RKO (cell line): ENCODE measurements at regions not wholly inside any gene's neighbourhood (a gene's known extent, or its start where the extent isn't known, plus 50 kb on each side); places are given as distances from the start of the nearest gene placed in this dataset.
"Not testable (repeated sequence)": the region's sequence is repeated elsewhere in the genome, so short reads cannot be mapped to it uniquely, and the experiment has no call there.

Experiments
- DNase-seq: peaks from one replicate; pipeline ENCODE4 v3.0.0-alpha.2; 2016; ENCODE audit warnings: low spot score

DNA sequence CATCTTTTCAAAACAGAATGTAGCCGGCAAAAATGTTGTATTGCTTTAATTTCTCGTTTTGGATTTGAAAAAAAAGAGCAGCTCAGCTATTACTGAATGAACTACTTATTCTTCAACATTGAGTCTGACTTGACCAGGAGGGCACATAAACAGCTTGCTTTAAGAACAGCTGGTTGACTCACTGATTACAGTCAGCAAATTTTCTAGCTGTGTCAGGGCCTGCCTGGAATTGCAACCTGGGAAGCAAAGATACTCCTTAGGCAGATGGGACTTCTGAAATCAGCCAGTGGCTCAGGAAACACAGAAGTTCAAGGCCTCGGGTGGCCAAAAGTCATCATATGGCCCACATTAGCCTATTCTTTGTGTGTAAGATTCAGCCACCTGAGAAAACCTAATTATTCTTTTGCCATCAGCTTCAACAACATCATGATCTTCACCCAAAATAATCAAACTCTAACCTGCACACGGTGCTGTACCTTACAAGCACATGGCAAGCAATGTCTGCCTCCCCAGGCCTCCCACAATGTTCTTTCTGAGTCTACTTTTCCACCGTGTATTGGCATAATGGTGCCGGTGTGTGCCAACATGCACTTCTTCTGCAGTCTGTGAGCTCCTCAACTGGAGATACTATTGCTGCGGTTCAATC, 307.2 kb downstream of the HHIPL2 start:
- peak; percentile 22 for DNase-seq

DNA sequence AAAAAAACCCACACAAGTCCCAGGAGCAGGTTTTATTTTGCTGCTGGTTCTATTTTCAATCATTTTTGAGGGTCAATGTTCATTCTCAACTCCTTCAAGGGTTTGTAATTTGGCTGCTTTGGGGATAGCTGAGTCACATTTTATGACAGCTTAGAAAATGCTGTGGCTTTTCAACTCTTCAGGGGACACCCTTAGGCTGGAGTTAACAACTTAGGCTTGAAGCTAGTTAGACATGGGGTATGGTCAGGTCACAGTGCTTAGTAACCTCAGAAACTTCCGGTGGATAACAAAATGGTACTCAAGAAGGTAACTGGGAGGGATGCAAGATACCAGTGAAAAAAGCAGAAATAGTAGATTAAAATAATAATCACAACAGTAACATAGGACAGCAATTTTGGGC, 308.8 kb downstream of the HHIPL2 start:
- no peak for DNase-seq

DNA sequence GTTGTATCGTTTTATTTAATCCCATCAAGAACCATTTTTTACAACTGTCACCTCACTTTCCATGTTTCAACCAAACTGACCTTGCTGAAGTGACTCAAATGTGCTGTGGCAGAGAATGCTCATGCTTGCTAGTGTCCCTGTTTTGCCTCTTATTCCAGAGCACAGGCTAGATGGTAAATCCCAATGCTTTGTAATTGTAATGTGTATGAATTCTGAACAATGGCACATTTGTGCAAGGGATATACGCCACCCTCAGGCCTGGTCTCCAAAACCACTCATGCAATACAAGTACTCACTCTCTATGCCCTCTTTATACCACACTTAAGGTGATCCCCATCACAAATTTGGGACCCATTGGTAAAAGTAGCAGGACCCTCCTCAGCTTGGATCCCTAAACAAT, 313.6 kb downstream of the HHIPL2 start:
- no peak for DNase-seq

DNA sequence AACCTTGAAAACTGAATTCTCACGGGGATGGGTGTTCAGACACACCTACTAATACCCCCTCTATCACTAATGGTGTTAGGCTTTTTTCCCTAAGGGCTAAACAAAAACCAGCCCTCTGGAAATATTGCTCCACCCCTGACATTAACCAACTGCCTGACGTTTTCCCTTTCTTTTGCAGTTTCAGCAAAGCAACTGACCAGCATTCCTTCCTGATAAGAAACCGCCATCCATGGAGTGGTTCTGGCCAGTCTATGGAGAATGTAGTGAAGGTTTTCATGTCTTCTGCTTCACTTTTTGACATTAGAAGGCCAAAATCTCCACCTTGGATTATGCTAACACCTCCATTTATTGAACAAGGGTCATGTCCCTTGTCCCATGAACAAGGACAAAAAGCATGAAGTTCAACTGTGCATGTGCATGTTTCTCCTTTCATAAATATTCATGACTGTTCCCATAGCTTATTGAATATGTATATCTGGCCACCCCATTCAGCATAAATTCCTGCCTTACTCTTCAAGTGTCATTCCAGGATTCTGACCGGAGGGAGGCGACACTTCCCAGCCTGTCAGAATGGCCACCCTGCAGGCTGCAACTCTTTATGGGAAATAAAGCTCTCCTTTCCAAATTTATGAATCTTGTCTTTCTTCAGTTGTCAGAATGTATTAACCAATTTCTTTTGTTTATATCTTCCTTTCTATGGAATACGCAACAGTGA, 314.3 kb downstream of the HHIPL2 start:
- DNase-seq = no peak

DNA sequence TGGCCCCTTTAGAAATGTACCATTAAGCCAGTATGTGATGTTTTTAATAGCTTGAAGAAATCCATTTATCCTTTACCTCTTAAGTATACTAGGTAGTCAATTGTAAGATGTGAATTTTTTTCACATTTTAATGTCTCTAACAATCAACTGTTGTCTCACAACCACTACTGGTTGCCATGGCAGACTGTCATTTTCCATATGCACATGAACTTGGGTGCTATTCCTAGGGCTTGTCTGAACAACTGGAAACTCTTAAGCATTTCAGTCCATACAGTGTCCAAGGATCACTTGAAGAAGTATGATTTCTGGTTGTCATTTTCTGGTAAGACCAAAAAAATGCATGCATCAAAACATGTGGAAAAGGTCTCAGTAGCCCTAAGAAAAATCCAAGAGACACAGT, 315.1 kb downstream of the HHIPL2 start:
- DNase-seq = no peak

DNA sequence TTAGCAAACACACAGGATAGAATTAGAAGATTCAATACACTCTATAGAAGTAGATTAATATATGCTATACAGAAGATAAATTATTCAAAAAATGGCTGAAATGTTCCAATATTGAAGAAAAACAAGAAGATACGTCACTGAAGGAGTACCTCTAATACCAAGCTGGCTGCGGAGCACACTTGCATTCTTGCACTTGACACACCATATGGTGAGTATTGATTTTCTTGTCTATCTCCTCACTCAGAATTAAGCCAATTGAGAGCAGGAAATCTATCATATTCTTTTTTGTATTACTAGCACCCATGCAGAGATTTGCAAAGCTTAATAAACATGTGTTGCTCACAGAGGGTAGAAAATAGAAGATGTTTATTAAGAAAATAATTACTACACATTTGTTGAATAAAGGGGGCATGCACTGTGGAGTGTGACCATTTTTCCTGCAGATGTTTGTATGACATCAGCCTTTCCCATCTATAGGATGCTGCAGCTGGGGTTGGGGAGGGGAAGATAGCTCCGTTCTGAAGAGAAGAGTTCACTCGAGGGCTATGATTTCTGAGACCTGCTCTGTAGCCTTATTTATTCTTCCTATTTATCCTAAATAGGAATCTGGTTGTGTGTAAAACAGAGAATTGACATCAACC, 318.1 kb downstream of the HHIPL2 start:
- DNase-seq = no peak

DNA sequence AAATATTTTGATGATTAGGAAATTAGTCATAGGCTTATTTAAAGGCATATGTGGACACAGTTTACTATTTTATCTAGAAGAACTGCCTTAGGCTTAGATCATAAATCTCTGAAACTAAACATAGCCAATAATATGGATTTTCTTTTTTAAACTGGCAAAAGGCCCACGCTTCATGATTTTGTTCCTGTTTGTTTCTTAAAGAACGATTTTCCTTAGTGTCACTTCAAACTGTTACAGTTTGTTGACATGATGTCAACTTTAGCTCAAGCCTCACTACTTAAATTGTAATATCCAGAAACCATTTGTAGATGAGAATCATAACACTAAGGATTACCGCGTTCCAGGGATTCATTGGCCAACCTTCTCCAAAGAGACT, 322.6 kb downstream of the HHIPL2 start:
- DNase-seq = no peak

DNA sequence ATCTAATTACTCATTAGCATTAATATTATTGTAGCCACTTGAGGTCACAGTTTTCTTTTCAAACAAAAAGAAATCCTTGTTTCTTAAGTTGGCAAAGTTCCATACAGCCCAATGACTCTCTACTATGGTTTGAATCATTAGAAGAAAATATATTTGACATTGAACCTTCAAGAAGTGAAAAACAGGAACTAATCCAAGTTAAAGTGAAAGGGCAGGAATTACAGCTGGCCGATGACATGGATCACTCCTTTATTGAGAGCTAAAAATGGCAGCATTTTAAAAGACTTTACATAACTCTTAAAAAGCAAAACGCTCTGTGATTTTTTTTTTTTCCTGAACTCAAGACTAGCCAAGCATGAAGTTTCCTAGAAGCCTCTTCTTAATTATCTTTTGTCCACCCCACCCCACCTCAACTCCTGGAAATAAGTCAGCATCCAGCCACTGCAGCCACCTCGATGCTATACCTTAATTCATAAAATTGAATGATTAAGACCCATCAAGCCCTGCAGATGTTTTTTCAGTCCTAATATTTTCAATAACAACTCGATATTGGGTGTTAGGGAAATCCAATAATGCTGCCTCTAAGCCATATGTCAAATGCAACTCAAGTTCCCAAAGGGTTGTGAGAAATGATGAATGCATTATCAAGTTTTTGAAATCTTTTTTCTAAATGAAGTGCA, 323.1 kb downstream of the HHIPL2 start:
- DNase-seq = no peak

DNA sequence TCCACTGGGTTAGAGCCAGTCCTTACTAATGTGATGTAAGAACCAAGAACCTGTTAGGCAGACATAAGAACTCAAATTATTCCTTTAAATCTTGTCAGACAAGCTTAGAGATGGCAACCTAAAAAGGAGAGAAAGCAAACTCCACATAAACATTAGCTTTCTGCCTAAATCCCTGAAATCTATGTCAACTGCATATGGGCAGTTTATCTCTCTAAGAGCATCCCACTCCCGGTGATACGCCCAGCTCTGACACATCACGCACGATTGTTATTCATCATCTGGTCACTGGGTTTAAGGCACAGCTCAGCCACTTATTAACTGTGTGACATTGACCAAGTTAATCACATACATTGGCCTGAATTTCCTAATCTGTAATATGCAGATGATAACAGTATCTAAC, 323.7 kb downstream of the HHIPL2 start:
- DNase-seq = no peak

DNA sequence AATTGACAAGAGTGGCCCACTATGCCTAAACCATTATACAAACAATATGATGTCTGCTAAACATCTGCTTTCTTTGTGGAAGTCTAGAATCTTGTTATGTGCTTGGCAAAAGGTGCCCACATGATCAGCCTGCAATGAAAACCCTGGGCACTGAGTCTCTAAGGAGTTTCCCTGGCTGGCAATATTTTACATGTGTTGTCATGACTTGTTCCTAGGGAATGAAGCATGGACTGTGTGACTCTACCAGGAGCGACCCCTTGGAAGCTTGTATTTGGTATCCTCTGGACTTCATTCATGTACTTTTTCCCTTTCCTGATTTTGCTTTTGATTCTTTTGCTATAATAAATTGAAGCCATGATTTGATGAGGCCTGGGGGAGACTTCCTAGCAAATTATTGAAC, 324.9 kb downstream of the HHIPL2 start:
- no peak for DNase-seq

DNA sequence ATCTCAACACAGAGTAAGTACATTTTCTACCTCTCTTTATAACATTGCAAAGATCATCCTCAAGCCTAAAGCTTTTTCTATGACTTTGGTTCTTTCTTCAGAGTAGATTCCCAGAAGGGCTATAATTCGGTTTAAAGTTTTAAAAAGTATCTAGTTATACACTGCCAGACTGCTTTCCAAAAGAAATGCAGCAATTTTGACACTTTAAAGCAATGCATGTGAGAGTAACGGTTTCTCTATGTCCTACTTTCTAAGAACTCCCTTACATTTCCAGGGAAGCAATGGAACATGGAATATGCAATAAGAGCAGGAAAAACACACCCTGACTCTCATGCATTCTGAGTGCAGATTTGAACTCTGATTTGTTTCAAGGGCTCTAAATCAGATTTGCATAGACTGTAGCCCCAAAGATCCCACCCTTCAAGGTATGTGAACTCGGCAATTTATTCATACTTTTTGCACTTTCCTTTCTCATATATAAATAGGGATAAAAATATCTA, 331.6 kb downstream of the HHIPL2 start:
- no peak for DNase-seq

DNA sequence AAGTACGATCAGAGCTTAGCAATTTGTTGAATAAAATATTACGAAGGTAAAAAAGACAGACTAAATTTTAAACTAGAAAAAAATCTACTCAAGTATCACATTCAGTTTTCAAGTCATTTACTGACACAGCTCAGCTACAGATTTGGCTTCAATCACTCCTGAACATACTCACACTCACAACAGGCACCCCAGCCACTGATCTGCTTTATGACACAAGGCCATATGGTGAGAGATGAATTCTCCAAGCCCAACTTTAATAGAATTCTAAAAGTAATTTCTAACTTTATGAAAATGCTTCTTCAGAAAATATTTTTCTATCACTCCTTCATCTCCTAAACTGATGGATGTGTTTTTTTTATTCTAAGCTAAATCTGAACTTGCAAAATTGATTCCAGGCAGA, 337.1 kb downstream of the HHIPL2 start:
- DNase-seq = no peak

DNA sequence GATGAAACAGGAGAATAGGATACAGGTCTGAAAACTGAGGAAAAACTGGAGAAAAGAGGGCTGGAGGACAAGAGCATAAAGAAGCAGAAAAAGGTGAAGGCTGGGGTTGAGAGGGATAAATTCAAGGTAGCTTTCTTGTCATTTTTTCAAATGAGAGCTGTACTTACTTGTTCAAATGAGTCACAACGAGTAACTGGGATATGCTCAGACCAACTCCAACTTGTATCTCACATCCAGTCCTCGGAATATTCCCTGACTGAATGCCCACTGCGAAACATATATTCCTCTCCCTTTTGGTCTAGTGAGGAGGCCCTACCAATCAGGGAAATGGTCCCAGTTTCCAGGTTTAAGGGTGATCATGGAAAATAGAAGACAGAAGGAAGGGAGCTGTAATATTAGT, 343.4 kb downstream of the HHIPL2 start:
- no peak for DNase-seq

DNA sequence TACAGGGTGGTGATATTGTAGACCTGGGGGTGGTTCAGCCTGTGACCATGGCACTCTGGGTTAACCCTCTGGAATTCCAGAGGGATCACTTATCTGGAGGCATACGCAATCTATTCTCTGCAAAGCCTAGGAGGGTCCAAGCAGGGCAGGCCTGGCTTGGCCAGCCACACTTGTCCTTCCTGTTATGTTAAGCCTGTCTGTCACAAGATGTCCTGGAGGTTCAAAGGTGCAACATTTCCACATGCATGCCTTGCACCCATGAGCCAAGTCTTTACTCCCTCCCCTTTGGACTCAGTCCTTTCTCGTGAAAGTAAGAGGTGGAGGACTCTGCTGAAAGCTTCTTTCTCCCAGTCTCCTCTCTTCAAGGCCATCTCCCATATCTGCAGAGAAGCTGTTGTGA, 345.1 kb downstream of the HHIPL2 start:
- no peak for DNase-seq

DNA sequence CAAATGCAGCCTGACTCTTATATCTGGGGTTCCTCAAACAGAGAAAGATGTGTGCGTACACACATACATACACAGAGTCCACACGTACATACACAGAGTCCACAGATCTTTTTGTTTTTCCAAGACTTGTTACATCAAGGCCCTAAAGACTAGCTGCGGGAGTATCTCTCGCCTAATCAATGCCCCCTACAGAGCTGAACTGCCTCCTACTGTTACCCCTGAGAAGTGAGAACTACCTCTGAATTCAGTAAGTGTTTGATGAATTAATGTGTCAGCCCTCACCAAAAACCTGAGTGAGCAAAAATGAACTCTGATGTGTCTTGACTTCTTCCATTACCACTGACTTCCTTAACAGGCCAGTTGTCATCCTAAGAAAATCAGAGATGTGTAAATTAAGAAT, 351.2 kb downstream of the HHIPL2 start:
- no peak for DNase-seq

DNA sequence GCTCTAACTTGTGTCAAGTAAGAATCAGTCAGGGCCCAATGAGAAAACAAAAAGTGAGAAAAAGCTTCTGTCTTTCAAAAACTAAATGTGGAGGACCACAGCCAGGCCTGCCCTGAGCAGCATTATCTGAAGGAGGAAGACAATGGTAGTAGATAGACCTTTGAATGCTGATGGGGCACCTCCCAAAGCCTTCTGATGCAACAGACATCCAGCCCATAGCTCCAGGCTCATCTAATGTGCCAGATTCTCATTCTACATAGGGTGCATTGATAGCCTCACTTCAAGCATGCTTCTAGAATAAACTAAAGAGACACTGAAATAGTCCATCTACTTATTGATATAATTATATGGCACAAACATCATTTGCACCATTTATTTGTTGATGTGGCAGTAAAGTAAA, 351.6 kb downstream of the HHIPL2 start:
- DNase-seq = no peak

DNA sequence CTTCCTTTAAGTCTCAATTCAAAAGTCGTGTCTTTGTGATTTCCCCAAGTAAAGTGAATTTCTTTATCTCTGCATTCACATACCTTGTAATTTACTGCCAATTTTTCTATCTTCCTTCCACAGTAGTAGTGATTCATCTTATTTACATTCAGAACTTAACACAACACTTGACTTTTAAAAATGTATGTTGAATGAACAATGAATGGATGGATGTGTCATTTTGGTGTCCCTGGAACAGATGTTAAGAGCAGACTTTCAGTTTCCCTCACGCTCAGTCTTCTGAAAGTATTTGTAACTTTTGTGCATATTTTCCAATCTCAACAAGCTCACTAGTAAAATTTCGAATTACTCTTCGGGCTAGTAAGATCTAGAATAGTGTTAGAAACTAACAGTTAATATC, 352.0 kb downstream of the HHIPL2 start:
- DNase-seq = no peak

DNA sequence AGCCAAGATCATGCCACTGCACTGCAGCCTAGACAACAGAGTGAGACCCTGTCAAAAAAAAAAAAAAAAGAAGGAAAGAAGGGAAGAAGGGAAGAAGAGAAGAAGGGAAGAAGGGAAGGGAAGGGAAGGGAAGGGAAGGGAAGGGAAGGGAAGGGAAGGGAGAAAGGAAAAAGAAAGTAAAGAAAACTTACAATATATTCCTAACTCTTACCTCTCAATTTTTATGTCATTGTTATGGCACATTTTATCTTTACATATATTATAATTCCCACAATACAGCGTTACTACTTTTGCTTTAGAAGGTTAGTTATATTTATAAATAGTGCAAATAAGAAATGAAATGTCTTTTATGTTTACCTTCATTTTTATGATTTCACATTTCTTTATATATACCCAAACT, 358.7 kb downstream of the HHIPL2 start:
- DNase-seq = no peak

DNA sequence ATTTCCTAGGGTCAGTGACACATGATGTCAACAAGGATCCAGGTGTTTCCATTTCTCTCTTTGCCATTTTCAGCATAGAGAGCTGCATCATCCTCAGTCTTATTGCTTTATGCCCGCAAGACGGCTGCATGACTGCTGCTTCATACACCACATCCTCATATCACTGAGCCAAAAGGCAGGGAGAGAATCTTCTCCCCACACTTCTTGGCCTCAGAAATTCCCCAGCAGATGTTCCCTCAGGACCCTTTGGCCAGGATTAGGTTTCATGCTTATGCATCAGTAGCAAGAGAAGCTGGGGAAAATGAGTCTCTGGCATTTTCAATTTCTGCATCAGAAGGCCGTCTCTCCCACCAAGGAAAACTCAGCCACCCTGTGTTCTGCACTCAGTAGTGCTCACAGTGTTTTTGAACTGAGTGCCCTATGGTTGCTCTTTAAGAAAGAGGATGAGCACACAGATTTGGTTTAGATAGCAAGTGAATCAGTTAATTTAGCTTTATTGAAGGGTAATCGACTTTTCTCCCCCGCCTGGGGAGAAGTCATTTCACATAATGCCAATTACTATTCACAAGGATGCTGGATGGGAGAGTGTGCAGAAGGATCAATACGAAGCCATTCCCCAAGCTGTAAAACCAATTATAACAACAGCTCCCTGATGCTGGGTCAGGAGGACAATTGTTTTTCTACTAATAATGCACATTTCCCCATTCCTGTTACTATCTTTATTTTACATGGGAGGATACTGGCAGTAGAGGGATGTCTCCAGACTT, 360.2 kb downstream of the HHIPL2 start:
- DNase-seq = no peak

DNA sequence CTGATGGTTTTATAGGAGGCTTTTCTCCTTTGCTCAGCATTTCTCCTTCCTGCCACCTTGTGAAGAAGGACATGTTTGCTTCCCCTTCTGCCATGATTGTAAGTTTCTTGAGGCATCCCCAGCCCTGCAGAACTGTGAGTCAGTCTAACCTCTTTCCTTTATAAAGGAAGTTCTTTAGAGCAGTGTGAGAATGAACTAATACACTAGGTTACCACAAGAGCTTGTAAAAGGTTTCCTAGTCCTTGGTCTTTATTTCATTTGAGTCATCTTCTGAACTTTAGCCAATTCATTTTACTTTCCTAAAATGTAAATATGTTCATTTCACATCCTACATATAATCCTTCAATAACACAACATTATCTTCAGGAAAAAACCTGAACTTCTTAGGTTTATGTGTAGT, 365.3 kb downstream of the HHIPL2 start:
- DNase-seq = no peak

DNA sequence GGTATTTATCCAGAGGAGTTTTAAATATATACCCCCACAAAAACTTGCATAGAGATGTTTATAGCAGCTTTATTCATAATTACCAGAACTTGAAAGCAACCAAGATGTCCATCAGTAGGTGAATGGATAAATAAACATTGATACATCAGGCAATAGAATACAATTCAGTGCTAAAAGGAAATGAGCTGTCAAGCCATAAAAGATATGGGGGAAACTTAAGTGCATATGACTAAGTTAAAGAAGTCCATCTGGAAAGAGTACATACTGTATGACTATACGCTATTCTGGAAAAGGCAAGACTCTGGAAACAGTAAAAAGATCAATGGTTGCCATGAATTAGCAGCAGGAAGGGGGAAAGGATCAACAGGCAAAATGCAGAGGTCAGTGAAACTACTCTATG, 366.7 kb downstream of the HHIPL2 start:
- DNase-seq = no peak

DNA sequence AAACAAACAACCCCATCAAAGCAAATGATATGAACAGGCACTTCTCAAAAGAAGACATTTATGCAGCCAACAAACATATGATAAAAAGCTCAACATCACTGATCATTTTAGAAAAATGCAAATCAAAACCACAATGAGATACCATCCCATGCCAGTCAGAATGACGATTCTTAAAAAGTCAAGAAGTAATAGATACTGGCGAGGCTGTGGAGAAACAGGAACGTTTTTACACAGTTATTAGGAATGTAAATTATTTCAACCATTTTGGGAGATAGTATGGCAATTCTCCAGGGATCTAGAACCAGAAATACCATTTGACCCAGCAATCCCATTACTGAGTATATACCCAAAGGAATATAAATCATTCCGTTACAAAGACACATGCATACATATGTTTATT, 370.4 kb downstream of the HHIPL2 start:
- not testable (repeated sequence) for DNase-seq
